NCI-H1105 treated with DMSO at 0.1 percent for 48 hours (cell line): ENCODE measurements at regions not wholly inside any gene's neighbourhood (a gene's known extent, or its start where the extent isn't known, plus 50 kb on each side); places are given as distances from the start of the nearest gene placed in this dataset.

Source experiments
- DNase-seq: peaks from one replicate; lab custom pipeline; 2025; lab: John Stamatoyannopoulos, UW

- no peak for DNase-seq
Observed at GRCh38 chr1:24985737-24986136, 55.7 kb upstream of the RUNX3 start.

GRCh38 chr1:24984800-24985522 is 54.9 kb upstream of the RUNX3 start:
- no peak for DNase-seq

- no peak for DNase-seq
Observed at GRCh38 chr1:24984300-24984699, 54.2 kb upstream of the RUNX3 start.

GRCh38 chr1:24983006-24983680 is 53.1 kb upstream of the RUNX3 start:
- DNase-seq: no peak

- no peak for DNase-seq
Observed at GRCh38 chr1:24981631-24982005, 51.5 kb upstream of the RUNX3 start.

GRCh38 chr1:24980836-24981630 is 51.0 kb upstream of the RUNX3 start:
- DNase-seq: no peak
